MM.1S (cell line): ENCODE measurements at regions not wholly inside any gene's neighbourhood (a gene's known extent, or its start where the extent isn't known, plus 50 kb on each side); places are given as distances from the start of the nearest gene placed in this dataset.

Experiments used
- DNase-seq: peaks from one replicate; pipeline ENCODE4 v3.0.0-alpha.2; 2015
- H2AFZ ChIP-seq: fragments of 300-600 bp; sonication (generic); 2 replicates; pipeline ENCODE4 v1.6.0; 2016; ENCODE audit warnings: antibody characterized with exemption, low read length
- H3F3A ChIP-seq: fragments of 300-600 bp; sonication (generic); 2 replicates; pipeline ENCODE4 v1.6.1; 2016; ENCODE audit warnings: mild to moderate bottlenecking, antibody characterized with exemption, low read length, moderate library complexity, mixed read lengths; ENCODE audit not compliant: insufficient read depth
- H3K27ac ChIP-seq: fragments of 300-600 bp; sonication (generic); 2 replicates; pipeline ENCODE4 v1.5.1; 2016; ENCODE audit warnings: mild to moderate bottlenecking, low read length
- H3K27me3 ChIP-seq: fragments of 300-600 bp; sonication (generic); replicated peaks from 2 replicates; pipeline ENCODE4 v1.6.0; 2016; ENCODE audit warnings: low read length; ENCODE audit not compliant: insufficient read depth
- H3K36me3 ChIP-seq: fragments of 300-600 bp; sonication (generic); replicated peaks from 2 replicates; pipeline ENCODE4 v1.6.1; 2016; ENCODE audit warnings: mild to moderate bottlenecking, low read length, mixed read lengths; ENCODE audit not compliant: insufficient read depth
- H3K4me1 ChIP-seq: fragments of 300-600 bp; sonication (generic); 2 replicates; pipeline ENCODE4 v1.6.1; 2016; ENCODE audit warnings: low read length, mixed read lengths
- H3K4me2 ChIP-seq: fragments of 300-600 bp; sonication (generic); 2 replicates; pipeline ENCODE4 v1.6.0; 2016; ENCODE audit warnings: low read depth, low read length
- H3K4me3 ChIP-seq: fragments of 300-600 bp; sonication (generic); 2 replicates; pipeline ENCODE4 v1.5.1; 2016; ENCODE audit warnings: low read length, mixed read lengths
- H3K79me2 ChIP-seq: fragments of 300-600 bp; sonication (generic); 2 replicates; pipeline ENCODE4 v1.6.1; 2016; ENCODE audit warnings: mixed run types, low read length, mixed read lengths
- H3K9ac ChIP-seq: fragments of 300-600 bp; sonication (generic); 2 replicates; pipeline ENCODE4 v1.6.1; 2016; ENCODE audit warnings: low read length, mixed read lengths
- H3K9me2 ChIP-seq: fragments of 300-600 bp; sonication (generic); replicated peaks from 2 replicates; pipeline ENCODE4 v1.6.1; 2016; ENCODE audit warnings: mild to moderate bottlenecking, low read length, mixed read lengths; ENCODE audit not compliant: insufficient read depth
- H3K9me3 ChIP-seq: fragments of 300-600 bp; sonication (generic); replicated peaks from 2 replicates; pipeline ENCODE4 v1.6.1; 2016; ENCODE audit warnings: mild to moderate bottlenecking, low read length, mixed read lengths; ENCODE audit not compliant: insufficient read depth
- H4K20me1 ChIP-seq: fragments of 300-600 bp; sonication (generic); 2 replicates; pipeline ENCODE4 v1.6.1; 2016; ENCODE audit warnings: mild to moderate bottlenecking, low read length, moderate library complexity, mixed read lengths; ENCODE audit not compliant: insufficient read depth
- EZH2 ChIP-seq: fragments of 300-600 bp; sonication (generic); optimal IDR thresholded peaks from 2 replicates; pipeline ENCODE3; 2017; ENCODE audit warnings: low read depth, mild to moderate bottlenecking, antibody characterized with exemption, low read length, mixed read lengths
- EZH2phosphoT487 ChIP-seq: fragments of 300-600 bp; sonication (generic); IDR thresholded peaks from 2 replicates; pipeline ENCODE4 v1.6.1; 2018; ENCODE audit warnings: antibody characterized with exemption, low read length
- TF ChIP-seq, protein P1 (sequence below): fragments of 300-600 bp; sonication (generic); IDR thresholded peaks from 2 replicates; pipeline ENCODE4 v1.5.1; 2016; ENCODE audit warnings: antibody characterized with exemption, low read length, mixed read lengths

DNA sequence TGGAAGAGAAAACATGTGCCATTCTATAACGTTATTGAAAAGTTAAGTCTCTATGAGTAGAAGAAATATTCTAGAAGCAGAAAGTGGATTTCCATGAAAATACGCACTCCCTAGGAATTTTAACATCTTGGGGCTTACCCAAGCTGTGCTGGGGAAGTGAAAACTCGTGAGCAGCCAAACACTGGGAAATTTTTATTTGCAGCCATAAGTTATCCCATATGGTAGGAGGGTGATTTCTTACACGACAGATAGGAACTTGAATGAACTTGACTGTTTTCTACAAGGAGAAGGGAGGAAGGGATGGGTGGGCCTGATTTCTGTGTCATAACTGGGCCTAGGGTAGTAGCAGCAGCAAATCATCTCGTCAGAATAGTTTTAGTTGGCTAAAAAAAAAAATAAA, 272.6 kb downstream of the ETAA1 start:
- Histone ChIP-seq H3F3A (no peaks in the 10 kb centered on the region), H3K4me3 (no peak overlapping the region), H3K36me3 (no peaks in the 10 kb centered on the region), H3K9ac (no peak overlapping the region), H3K79me2 (no peaks in the 10 kb centered on the region), H3K27me3 (no peaks in the 10 kb centered on the region), H3K27ac (no peak overlapping the region), H4K20me1 (no peaks in the 10 kb centered on the region), H3K4me1 (no peaks in the 10 kb centered on the region), H3K9me2 (no peaks in the 10 kb centered on the region), H2AFZ (no peak overlapping the region), H3K9me3 (no peaks in the 10 kb centered on the region), H3K4me2 (no peak overlapping the region)
- no peak for DNase-seq
- no peak for TF ChIP-seq EZH2phosphoT487
- no peak for TF ChIP-seq EZH2
- TF ChIP-seq, protein P1, sequence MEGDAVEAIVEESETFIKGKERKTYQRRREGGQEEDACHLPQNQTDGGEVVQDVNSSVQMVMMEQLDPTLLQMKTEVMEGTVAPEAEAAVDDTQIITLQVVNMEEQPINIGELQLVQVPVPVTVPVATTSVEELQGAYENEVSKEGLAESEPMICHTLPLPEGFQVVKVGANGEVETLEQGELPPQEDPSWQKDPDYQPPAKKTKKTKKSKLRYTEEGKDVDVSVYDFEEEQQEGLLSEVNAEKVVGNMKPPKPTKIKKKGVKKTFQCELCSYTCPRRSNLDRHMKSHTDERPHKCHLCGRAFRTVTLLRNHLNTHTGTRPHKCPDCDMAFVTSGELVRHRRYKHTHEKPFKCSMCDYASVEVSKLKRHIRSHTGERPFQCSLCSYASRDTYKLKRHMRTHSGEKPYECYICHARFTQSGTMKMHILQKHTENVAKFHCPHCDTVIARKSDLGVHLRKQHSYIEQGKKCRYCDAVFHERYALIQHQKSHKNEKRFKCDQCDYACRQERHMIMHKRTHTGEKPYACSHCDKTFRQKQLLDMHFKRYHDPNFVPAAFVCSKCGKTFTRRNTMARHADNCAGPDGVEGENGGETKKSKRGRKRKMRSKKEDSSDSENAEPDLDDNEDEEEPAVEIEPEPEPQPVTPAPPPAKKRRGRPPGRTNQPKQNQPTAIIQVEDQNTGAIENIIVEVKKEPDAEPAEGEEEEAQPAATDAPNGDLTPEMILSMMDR, result no peak

DNA sequence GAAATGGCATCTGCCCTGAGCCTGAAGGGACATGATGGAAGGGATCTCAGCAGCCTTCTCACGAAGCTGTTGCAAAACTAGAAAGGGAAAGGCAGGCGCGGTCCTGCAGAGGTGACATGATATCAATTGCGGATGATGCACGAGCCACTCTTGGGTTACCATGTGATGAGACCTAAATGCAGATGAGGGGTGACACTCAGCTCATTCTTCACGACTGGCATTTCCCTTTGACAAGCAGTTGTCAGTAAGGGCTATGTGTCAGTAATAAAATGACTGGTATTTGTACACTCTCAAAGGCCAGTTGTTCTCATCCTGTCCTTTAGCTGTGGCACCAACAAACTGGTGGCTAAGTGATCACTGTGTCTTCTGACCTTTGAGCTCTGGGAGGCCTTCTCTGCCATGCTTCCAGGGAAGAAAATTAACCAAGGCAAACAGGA, 273.6 kb downstream of the ETAA1 start:
- Histone ChIP-seq H3K9me2 (no peaks in the 10 kb centered on the region), H3K9ac (no peak overlapping the region), H3K4me2 (no peak overlapping the region), H3K4me1 (no peaks in the 10 kb centered on the region), H3K4me3 (no peak overlapping the region), H3K9me3 (no peaks in the 10 kb centered on the region), H2AFZ (no peak overlapping the region), H3K79me2 (no peaks in the 10 kb centered on the region), H3K27ac (no peak overlapping the region), H4K20me1 (no peaks in the 10 kb centered on the region), H3K36me3 (no peaks in the 10 kb centered on the region), H3K27me3 (no peaks in the 10 kb centered on the region), H3F3A (no peaks in the 10 kb centered on the region)
- no peak for TF ChIP-seq EZH2
- no peak for TF ChIP-seq EZH2phosphoT487
- DNase-seq, result no peak

DNA sequence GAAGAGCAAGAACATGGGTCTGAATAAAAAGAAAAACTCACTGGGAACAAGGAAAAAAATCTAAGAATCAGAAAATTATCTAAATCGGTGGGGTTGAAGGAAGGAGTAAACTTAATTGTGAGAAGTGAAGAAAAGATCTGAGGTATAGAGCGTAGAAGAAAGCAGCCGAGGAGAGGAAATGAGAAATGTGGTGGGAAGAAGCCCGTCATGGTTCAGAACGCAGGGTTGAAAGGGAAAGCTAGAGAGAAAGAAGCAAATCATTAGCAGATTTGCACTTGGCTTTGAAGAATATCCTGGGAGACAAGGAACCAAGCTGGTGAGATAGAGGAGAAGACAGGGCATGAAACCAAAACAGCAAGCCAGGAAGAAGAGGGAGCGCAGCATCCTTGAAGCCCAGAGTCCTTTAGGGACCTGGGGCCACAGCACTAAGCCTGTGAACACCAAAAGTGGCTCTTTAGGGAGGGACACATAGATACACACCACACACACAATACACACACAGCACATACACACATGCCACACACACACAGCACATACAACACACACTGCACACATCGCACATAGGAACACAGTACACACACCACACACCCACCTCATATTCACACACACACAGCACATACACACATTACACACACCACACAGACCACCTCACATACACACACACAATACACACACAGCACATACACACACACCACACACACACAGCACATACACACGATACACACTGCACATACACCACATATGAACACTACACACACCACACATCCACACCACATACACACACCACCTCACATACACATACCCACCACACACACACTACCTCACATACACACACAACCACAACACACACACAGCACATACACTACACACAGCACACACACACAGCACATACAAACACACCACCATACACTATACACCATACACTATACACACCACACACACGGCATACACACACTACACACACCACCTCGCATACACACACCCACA, 274.6 kb downstream of the ETAA1 start:
- no peaks in the 10 kb centered on the region for H3F3A ChIP-seq
- no peak overlapping the region for H3K4me3 ChIP-seq
- no peak for DNase-seq
- H4K20me1 ChIP-seq, result no peaks in the 10 kb centered on the region
- no peaks in the 10 kb centered on the region for H3K4me1 ChIP-seq
- H3K79me2 ChIP-seq, result no peaks in the 10 kb centered on the region
- H3K9ac ChIP-seq, result no peak overlapping the region
- H3K36me3 ChIP-seq, result no peaks in the 10 kb centered on the region
- no peaks in the 10 kb centered on the region for H3K9me3 ChIP-seq
- H3K27ac ChIP-seq, result no peak overlapping the region
- no peaks in the 10 kb centered on the region for H3K27me3 ChIP-seq
- H3K4me2 ChIP-seq, result no peak overlapping the region
- no peaks in the 10 kb centered on the region for H3K9me2 ChIP-seq
- no peak overlapping the region for H2AFZ ChIP-seq
- no peak for TF ChIP-seq EZH2phosphoT487
- no peak for TF ChIP-seq EZH2

DNA sequence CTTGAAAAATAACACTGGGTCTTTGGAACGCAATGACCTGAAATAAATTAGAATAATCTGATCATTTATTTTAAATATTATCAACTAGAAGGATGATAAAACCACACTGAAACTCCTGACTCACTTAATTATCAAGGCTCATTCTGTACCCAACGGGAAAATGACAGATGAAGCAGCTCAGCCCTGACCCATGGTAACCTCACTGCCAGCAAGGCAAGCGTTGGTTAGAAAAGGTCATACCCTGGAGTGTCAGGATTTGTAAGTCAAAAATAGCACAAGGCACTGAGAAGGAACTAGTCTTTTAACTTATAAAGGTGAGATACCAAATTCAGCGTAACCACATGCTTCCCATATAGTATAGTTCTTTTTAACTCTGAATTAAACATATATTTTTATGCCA, 277.5 kb downstream of the ETAA1 start:
- H4K20me1 ChIP-seq, result no peaks in the 10 kb centered on the region
- DNase-seq, result no peak
- no peaks in the 10 kb centered on the region for H3K9me2 ChIP-seq
- H3K9ac ChIP-seq, result no peak overlapping the region
- H3K27me3 ChIP-seq, result no peaks in the 10 kb centered on the region
- H3K4me1 ChIP-seq, result no peaks in the 10 kb centered on the region
- no peak overlapping the region for H3K4me3 ChIP-seq
- TF ChIP-seq EZH2phosphoT487 (no peak), EZH2 (no peak)
- TF ChIP-seq, protein P1, result no peak
- H2AFZ ChIP-seq, result no peak overlapping the region
- H3K4me2 ChIP-seq, result no peak overlapping the region
- H3K9me3 ChIP-seq, result no peaks in the 10 kb centered on the region
- no peak overlapping the region for H3K27ac ChIP-seq
- no peaks in the 10 kb centered on the region for H3K36me3 ChIP-seq
- H3K79me2 ChIP-seq, result no peaks in the 10 kb centered on the region
- no peaks in the 10 kb centered on the region for H3F3A ChIP-seq
